ENCODE measurements at regions not wholly inside any gene's neighbourhood (a gene's known extent, or its start where the extent isn't known, plus 50 kb on each side); places are given as distances from the start of the nearest gene placed in this dataset.

GRCh38 chr2:125371867-125372266, 1284.1 kb upstream of the GYPC start:
- no peak for DNase-seq

- no peak for DNase-seq
Observed at GRCh38 chr2:125373293-125373692, 1282.7 kb upstream of the GYPC start.

GRCh38 chr2:125386074-125386473, 1269.9 kb upstream of the GYPC start:
- no peak for DNase-seq

GRCh38 chr2:125397535-125398251, 1258.3 kb upstream of the GYPC start:
- no peak for DNase-seq

GRCh38 chr2:125398738-125399524, 1257.0 kb upstream of the GYPC start:
- DNase-seq = no peak

- no peak for DNase-seq
Observed at GRCh38 chr2:125405816-125406215, 1250.1 kb upstream of the GYPC start.

- DNase-seq = no peak
Observed at GRCh38 chr2:125408874-125409538, 1247.0 kb upstream of the GYPC start.

GRCh38 chr2:125418483-125418882, 1237.5 kb upstream of the GYPC start:
- no peak for DNase-seq

GRCh38 chr2:125422198-125422770, 1233.7 kb upstream of the GYPC start:
- peak; percentile 16 for DNase-seq

- DNase-seq = no peak
Observed at GRCh38 chr2:125424266-125424785, 1231.6 kb upstream of the GYPC start.

- DNase-seq = no peak
Observed at GRCh38 chr2:125427721-125428315, 1228.1 kb upstream of the GYPC start.

- no peak for DNase-seq
Observed at GRCh38 chr2:125444106-125444505, 1211.9 kb upstream of the GYPC start.

- DNase-seq = no peak
Observed at GRCh38 chr2:125445495-125445894, 1210.5 kb upstream of the GYPC start.

GRCh38 chr2:125450092-125450491, 1205.9 kb upstream of the GYPC start:
- DNase-seq = no peak

- DNase-seq = no peak
Observed at GRCh38 chr2:125455110-125455509, 1200.8 kb upstream of the GYPC start.

GRCh38 chr2:125456693-125457363, 1199.1 kb upstream of the GYPC start:
- no peak for DNase-seq

GRCh38 chr2:125471963-125472362, 1184.0 kb upstream of the GYPC start:
- DNase-seq = no peak

- DNase-seq = no peak
Observed at GRCh38 chr2:125479143-125479636, 1176.8 kb upstream of the GYPC start.

- DNase-seq = no peak
Observed at GRCh38 chr2:125490308-125490707, 1165.7 kb upstream of the GYPC start.

- no peak for DNase-seq
Observed at GRCh38 chr2:125491663-125492062, 1164.3 kb upstream of the GYPC start.

- DNase-seq = no peak
Observed at GRCh38 chr2:125512313-125512712, 1143.6 kb upstream of the GYPC start.

GRCh38 chr2:125516496-125517109, 1139.4 kb upstream of the GYPC start:
- no peak for DNase-seq
